NOMO-1 (cell line): ENCODE measurements at regions not wholly inside any gene's neighbourhood (a gene's known extent, or its start where the extent isn't known, plus 50 kb on each side); places are given as distances from the start of the nearest gene placed in this dataset.

Experiments
- DNase-seq, 2 experiments: peaks; one replicate each; lab custom pipeline; 2025; ENCODE audit not compliant: unreplicated experiment in 2 of 2; lab: John Stamatoyannopoulos, UW

- peak in 1 of 2 experiments; percentile 23 for DNase-seq
Observed at GRCh38 chr16:55115506-55115905, 184.8 kb downstream of the IRX5 start.

DNA sequence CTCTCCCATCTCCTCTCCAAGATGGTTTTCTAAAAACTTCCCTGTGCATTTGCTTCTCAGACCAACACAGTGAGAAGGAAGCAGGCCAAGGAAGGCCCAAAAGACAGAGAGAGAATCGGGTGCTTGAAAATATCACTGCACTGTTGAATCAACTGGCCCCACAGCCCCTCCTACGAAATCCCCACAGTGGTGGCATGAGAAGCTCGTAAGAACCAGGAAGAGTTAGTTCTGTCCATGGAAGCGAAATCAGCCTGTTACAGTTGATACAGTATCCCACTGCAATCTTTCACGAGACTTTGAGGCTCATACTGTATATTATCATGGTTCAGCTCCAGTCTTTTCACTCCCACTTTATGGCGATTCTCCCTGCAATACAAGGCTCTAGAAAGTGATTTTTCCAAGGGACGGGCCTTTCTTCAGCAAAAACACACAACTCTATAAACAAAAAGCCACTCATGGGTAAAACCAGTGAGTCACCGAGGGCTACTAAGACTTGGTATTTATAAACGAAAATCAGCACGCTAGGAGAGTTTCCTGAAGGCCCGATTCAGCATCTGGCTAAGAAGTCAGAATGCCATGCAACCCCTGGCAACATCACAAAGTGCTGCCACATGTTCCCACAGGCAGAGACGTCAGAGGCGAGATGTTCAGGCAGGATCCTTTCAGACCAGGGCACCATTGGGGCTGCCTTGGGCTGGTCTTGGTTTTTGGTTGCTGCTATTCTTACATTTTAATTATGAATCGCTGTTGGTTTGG lies 185.7 kb downstream of the IRX5 start:
- DNase-seq = no peak

DNA sequence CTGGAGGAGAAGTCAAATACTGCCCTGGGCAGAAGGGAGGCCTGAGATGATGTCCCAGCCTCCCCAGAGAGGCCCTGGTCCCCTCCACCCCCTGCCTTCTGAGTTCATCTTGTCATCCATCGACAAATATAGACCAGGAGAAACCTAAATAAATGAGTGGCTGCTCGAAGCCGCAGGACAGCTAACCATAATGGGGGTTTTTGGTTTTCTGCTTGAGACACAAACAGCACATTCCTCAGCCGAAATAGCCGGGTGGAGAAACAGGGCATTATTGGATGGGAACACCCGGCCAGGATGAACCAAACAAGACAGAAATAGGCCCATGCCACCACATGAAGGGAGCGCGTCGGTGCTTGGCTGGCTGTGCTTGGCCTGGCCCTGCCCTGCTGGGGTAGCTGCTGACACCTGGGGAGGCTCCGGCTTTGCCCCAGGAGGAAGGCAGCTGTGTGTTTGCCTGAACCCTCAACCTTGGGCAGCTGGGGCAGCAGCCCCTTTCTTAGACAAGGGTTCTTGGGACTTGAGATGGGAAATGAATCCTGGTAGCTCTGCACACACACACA lies 188.1 kb downstream of the IRX5 start:
- DNase-seq = no peak

GRCh38 chr16:55120408-55120807 lies 189.7 kb downstream of the IRX5 start:
- DNase-seq = no peak

- no peak for DNase-seq
Observed at GRCh38 chr16:55120826-55121225, 190.2 kb downstream of the IRX5 start.

DNA sequence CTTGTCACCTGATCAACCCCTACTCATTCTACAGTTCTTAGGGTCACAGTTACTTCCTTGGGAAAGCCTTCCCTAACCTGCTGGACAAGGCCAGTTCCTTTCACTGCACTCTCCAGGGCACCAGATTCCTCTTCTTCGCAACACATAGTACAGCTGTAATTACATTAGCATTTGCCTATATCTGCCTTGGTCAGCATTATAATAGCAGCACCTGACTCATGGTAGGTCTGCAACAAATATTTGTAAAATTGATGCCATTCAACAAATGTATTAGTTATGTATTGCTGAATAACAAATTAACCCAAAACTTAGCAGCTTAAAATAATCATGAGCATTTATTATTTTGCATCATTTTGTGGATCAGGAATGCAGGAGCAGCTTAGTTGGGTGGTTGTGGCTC lies 193.0 kb downstream of the IRX5 start:
- no peak for DNase-seq

- DNase-seq = no peak
Observed at GRCh38 chr16:55125818-55126385, 195.2 kb downstream of the IRX5 start.

- DNase-seq = no peak
Observed at GRCh38 chr16:55126456-55126855, 195.8 kb downstream of the IRX5 start.

- no peak for DNase-seq
Observed at GRCh38 chr16:55130456-55130855, 193.5 kb upstream of the IRX6 start.

GRCh38 chr16:55130911-55131310 lies 193.1 kb upstream of the IRX6 start:
- no peak for DNase-seq

GRCh38 chr16:55133654-55134053 lies 190.3 kb upstream of the IRX6 start:
- no peak for DNase-seq

DNA sequence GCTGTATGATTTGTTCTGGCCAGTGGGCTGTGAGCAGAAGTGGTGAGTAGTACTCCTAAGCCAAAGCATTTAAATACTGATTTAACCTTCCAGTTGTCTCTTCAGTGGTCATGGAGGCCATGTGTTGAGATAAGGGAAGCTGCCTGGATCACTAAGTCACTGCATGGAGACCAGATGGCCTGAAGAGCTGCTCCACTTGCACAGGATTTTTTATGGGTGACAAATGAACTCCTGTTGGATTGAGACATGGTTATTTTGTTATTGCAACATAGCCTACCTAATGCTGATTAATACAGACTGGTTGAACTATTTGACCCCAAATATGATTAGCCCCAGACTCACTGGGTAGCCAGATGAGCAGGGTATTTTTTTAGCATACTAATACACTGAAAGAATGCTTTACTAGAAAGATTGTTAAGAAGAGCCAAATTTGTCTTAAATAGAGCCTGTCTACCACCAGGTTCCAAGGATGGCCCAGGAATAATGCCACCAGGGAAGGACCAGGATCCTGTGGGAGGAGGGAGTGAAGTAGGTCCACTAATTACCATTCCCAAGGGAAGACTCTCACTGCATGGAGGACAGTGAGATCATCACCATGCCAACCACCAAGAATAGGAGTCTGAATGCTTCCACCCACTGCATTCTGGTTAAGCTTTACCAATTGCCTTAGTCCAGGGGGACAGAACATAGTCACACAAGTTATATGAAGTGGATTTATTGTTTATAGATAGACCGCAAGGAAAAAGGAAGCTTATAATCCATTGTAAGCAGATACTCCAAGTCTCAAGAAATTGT lies 187.4 kb upstream of the IRX6 start:
- DNase-seq = no peak

GRCh38 chr16:55138298-55138697 lies 185.7 kb upstream of the IRX6 start:
- no peak for DNase-seq

- no peak for DNase-seq
Observed at GRCh38 chr16:55142405-55142804, 181.6 kb upstream of the IRX6 start.

DNA sequence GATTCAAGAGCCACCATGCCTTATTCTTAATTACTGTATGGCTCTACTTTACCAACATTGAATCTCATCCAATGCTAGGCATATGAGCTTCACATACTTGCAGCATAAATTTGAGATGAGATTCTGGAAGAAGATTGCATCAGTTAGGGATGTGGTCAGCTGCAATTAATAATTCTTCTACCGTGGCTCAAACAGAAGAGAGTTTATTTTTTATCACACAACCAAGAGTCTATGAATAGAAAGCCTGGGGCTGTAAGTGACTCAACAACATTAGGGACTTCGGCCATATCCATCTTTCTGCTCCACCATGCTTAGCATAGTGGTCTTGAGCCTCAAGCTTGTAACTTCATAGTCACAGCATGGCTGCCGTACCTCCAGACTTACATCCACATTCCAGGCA lies 179.4 kb upstream of the IRX6 start:
- peak in 1 of 2 experiments; percentile 6 for DNase-seq

GRCh38 chr16:55145771-55146603 lies 178.0 kb upstream of the IRX6 start:
- DNase-seq = no peak

- no peak for DNase-seq
Observed at GRCh38 chr16:55146966-55147365, 177.0 kb upstream of the IRX6 start.

DNA sequence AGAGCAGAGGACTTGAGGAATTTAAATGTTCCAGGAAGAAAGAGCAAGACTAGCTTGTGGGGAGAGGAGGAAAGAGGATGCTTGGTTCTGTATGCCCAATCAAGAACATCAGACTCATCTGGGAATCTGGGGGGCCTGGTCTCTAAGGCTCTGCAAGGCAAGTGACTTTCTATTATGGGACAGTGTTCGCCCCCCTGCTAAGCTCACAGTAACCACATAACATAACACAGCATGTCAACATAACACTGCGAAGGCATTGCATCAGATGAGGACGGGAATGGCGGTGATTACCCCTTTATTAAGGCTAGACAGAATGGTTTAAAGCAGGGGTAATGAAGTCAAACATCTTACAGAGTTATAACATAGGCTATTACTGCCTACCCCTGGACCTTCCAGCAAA lies 176.6 kb upstream of the IRX6 start:
- no peak for DNase-seq

DNA sequence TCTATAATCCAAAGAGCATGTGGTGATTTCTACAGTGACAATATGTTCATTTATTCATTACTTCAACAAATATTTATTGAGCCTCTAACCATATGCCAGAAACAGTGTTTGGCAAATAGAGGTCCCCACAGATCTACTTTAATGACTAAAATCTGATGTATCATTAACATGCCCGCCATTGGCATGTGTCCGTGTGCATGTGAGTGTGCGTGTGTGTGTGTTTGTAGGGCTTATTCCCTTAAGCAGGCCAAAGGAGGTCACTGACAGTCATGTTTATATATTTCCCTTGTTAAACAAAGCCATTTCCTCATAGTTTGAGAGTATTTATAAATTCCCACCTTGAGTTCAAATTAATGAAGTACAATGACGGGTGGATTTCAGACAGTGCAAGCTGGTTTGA lies 174.4 kb upstream of the IRX6 start:
- no peak for DNase-seq

- DNase-seq = no peak
Observed at GRCh38 chr16:55151561-55152305, 172.3 kb upstream of the IRX6 start.
